GM12878 (cell line): ENCODE measurements at regions not wholly inside any gene's neighbourhood (a gene's known extent, or its start where the extent isn't known, plus 50 kb on each side); places are given as distances from the start of the nearest gene placed in this dataset.

Experiments used
- ATAC-seq: fragments of 200-7000 bp; cut with Tn5 transposase; 3 replicates; pipeline ENCODE4 v1.9.1; 2020; ENCODE audit warnings: mild to moderate bottlenecking, moderate library complexity
- BruUV-seq: library from RNA; stranded (reverse); fragments of 400-500 nt; replicated peaks from 2 replicates; lab custom pipeline; 2021; lab: Mats Ljungman, UMichigan
- CTCF ChIA-PET: fragments of 300-600 bp; sonication (Branson Sonifier 250); formaldehyde crosslinking; extraction: SDS; loops from one replicate; lab custom pipeline; 2021; ENCODE audit warnings: inconsistent platforms; lab: Yijun Ruan, JAX
- POLR2A ChIA-PET: fragments of 350-600 bp; formaldehyde crosslinking; extraction: SDS; loops from one replicate; lab custom pipeline; 2021; ENCODE audit warnings: inconsistent platforms; lab: Charles Lee
- RAD21 ChIA-PET: fragments of 300-600 bp; sonication (Branson Sonifier 250); formaldehyde crosslinking; loops from one replicate; lab custom pipeline; 2023; ENCODE audit warnings: antibody characterized with exemption; ENCODE audit not compliant: unreplicated experiment; lab: Charles Lee
- SMC1A ChIA-PET: fragments of 300-600 bp; sonication (Branson Sonifier 250); formaldehyde crosslinking; loops from one replicate; lab custom pipeline; 2023; ENCODE audit not compliant: unreplicated experiment, uncharacterized antibody; lab: Charles Lee
- DNase-seq: peaks from one replicate; pipeline ENCODE4 v3.0.0-alpha.2; 2011; ENCODE audit warnings: low read depth, low spot score
- FAIRE-seq: peaks from 3 replicates; lab custom pipeline; 2011; peaks lifted over from hg19 to GRCh38; lab: Jason Lieb, UNC
- H2AFZ ChIP-seq: 2 replicates; pipeline ENCODE4 v1.6.0; 2011; ENCODE audit warnings: low read depth, low read length, control low read depth; ENCODE audit not compliant: control insufficient read depth
- H3K27ac ChIP-seq: 2 replicates; pipeline ENCODE4 v1.5.1; 2011; ENCODE audit warnings: control low read depth; ENCODE audit not compliant: control insufficient read depth, insufficient read depth
- H3K27me3 ChIP-seq, 2 experiments: replicated peaks in 1 of 2; 2 replicates each; pipeline versions ENCODE4 v1.6.0 to v1.6.1; 2011; ENCODE audit warnings: low read length in 1 of 2; ENCODE audit not compliant: control insufficient read depth in 2 of 2, insufficient read depth in 2 of 2
- H3K36me3 ChIP-seq, 2 experiments: 2 replicates each; pipeline ENCODE4 v1.5.1; 2011; ENCODE audit warnings: low read length in 1 of 2; ENCODE audit not compliant: control insufficient read depth in 2 of 2, insufficient read depth in 2 of 2
- H3K4me1 ChIP-seq: 2 replicates; pipeline ENCODE4 v1.6.1; 2011; ENCODE audit warnings: mild to moderate bottlenecking, low read length, moderate library complexity, mixed read lengths; ENCODE audit not compliant: control insufficient read depth, insufficient read depth
- H3K4me2 ChIP-seq: 2 replicates; pipeline ENCODE4 v1.6.0; 2011; ENCODE audit warnings: control low read depth; ENCODE audit not compliant: control insufficient read depth, insufficient read depth
- H3K4me3 ChIP-seq: fragments of 200-600 bp; sonication (generic); 2 replicates; pipeline ENCODE4 v1.5.1; 2016
- H3K79me2 ChIP-seq: 2 replicates; pipeline ENCODE4 v1.6.0; 2011; ENCODE audit warnings: low read length; ENCODE audit not compliant: control insufficient read depth, insufficient read depth
- H3K9ac ChIP-seq: 2 replicates; pipeline ENCODE4 v1.8.0; 2011; ENCODE audit warnings: low read length, control low read depth, mixed read lengths; ENCODE audit not compliant: control insufficient read depth, insufficient read depth
- H3K9me3 ChIP-seq: replicated peaks from 3 replicates; pipeline ENCODE4 v1.5.1; 2011; ENCODE audit warnings: mild to moderate bottlenecking, low read length; ENCODE audit not compliant: control insufficient read depth, insufficient read depth
- H4K20me1 ChIP-seq: 2 replicates; pipeline ENCODE4 v1.6.0; 2011; ENCODE audit not compliant: control insufficient read depth, insufficient read depth
- CHD4 ChIP-seq: fragments of 200-600 bp; sonication (generic); IDR thresholded peaks from 2 replicates; pipeline ENCODE4 v1.6.1; 2016; ENCODE audit warnings: mild to moderate bottlenecking
- DPF2 ChIP-seq: fragments of 450-650 bp; IDR thresholded peaks from 2 replicates; pipeline ENCODE4 v1.6.1; 2017; ENCODE audit warnings: mild to moderate bottlenecking
- EGR1 ChIP-seq, 2 experiments: IDR thresholded peaks; 1 replicate in 1 of 2; 2 replicates in 1 of 2; pipeline ENCODE4 v1.6.1; 2011 to 2012; ENCODE audit warnings: low read depth in 2 of 2, low read length in 2 of 2, borderline replicate concordance in 1 of 2, mild to moderate bottlenecking in 1 of 2, moderate library complexity in 1 of 2
- GABPA ChIP-seq: IDR thresholded peaks from 2 replicates; pipeline ENCODE4 v1.6.1; 2014; ENCODE audit warnings: antibody characterized with exemption, low read depth, mild to moderate bottlenecking, inconsistent platforms
- HDAC2 ChIP-seq: fragments of 200-600 bp; sonication (generic); IDR thresholded peaks from 2 replicates; pipeline ENCODE4 v1.6.1; 2017
- SKIL ChIP-seq: fragments of 450-650 bp; IDR thresholded peaks from 2 replicates; pipeline ENCODE4 v1.6.1; 2017; ENCODE audit warnings: mild to moderate bottlenecking, low read depth, inconsistent platforms; ENCODE audit not compliant: poor library complexity, severe bottlenecking
- TCF12 ChIP-seq: IDR thresholded peaks from 2 replicates; pipeline ENCODE4 v1.6.1; 2011; ENCODE audit warnings: low read depth, mild to moderate bottlenecking, low read length
- ZNF384 ChIP-seq: IDR thresholded peaks from 2 replicates; pipeline ENCODE4 v1.6.1; 2012; ENCODE audit warnings: low read depth, mild to moderate bottlenecking, low read length, improper control_type of control experiment, borderline replicate concordance
- ZNF622 ChIP-seq: fragments of 450-650 bp; IDR thresholded peaks from 2 replicates; pipeline ENCODE4 v1.6.1; 2017; ENCODE audit warnings: mild to moderate bottlenecking, inconsistent platforms
- WGBS: methylation state at CpG from one replicate; pipeline ENCODE4 v1.1.6; 2016; ENCODE audit warnings: low lambda C conversion rate; ENCODE audit not compliant: insufficient replicate concordance, insufficient coverage; ENCODE audit errors: missing lambda C conversion rate; 5-methylcytosine and 5-hydroxymethylcytosine counted together
- in situ Hi-C: fragments of 300-500 bp; cut with MboI; formaldehyde crosslinking; loops from 9 replicates; pipeline ENCODE4 v1.14.3; 2018; ENCODE audit warnings: mixed read lengths
- intact Hi-C: fragments of 100-400 bp; cut with micrococcal nuclease; formaldehyde crosslinking; loops from one replicate; pipeline ENCODE4 v1.14.2; 2022; ENCODE audit not compliant: unreplicated experiment
- TF ChIP-seq, protein P1 (sequence below): fragments of 450-650 bp; formaldehyde crosslinking; IDR thresholded peaks from 2 replicates; pipeline ENCODE4 v1.4.0; 2020; ENCODE audit warnings: mild to moderate bottlenecking, moderate library complexity

- Histone ChIP-seq H3K27ac (no peak overlapping the region), H3K4me2 (no peak overlapping the region), H3K9me3 (no peaks in the 10 kb centered on the region), H3K4me1 (no peaks in the 10 kb centered on the region), H4K20me1 (no peaks in the 10 kb centered on the region), H3K4me3 (no peak overlapping the region), H3K36me3 (no peaks in the 10 kb centered on the region), H3K27me3 (no peaks in the 10 kb centered on the region), H2AFZ (no peak overlapping the region), H3K9ac (no peak overlapping the region), H3K79me2 (no peaks in the 10 kb centered on the region)
- TF ChIP-seq TCF12 = no peak
- no peak for TF ChIP-seq HDAC2
- TF ChIP-seq GABPA = no peak
- TF ChIP-seq SKIL = no peak
- TF ChIP-seq CHD4 = no peak
- TF ChIP-seq EGR1 (IDR thresholded peaks at IDR 0.05; ENCODE audit: borderline replicate concordance in 1 of 2, low read depth in 2 of 2, low read length in 2 of 2) = no peak
- no peak for TF ChIP-seq ZNF622
- TF ChIP-seq, protein P1, sequence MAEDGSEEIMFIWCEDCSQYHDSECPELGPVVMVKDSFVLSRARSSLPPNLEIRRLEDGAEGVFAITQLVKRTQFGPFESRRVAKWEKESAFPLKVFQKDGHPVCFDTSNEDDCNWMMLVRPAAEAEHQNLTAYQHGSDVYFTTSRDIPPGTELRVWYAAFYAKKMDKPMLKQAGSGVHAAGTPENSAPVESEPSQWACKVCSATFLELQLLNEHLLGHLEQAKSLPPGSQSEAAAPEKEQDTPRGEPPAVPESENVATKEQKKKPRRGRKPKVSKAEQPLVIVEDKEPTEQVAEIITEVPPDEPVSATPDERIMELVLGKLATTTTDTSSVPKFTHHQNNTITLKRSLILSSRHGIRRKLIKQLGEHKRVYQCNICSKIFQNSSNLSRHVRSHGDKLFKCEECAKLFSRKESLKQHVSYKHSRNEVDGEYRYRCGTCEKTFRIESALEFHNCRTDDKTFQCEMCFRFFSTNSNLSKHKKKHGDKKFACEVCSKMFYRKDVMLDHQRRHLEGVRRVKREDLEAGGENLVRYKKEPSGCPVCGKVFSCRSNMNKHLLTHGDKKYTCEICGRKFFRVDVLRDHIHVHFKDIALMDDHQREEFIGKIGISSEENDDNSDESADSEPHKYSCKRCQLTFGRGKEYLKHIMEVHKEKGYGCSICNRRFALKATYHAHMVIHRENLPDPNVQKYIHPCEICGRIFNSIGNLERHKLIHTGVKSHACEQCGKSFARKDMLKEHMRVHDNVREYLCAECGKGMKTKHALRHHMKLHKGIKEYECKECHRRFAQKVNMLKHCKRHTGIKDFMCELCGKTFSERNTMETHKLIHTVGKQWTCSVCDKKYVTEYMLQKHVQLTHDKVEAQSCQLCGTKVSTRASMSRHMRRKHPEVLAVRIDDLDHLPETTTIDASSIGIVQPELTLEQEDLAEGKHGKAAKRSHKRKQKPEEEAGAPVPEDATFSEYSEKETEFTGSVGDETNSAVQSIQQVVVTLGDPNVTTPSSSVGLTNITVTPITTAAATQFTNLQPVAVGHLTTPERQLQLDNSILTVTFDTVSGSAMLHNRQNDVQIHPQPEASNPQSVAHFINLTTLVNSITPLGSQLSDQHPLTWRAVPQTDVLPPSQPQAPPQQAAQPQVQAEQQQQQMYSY (CRISPR knock-in tag) = no peak
- no peak for TF ChIP-seq ZNF384
- no peak for TF ChIP-seq DPF2
- WGBS = 12% methylated on average over 4 of the region's 4 CpGs
- in situ Hi-C loops = no loop called here
- CTCF ChIA-PET = no interaction called here
- RAD21 ChIA-PET = no interaction called here
- POLR2A ChIA-PET = no interaction called here
- SMC1A ChIA-PET = no interaction called here
- intact Hi-C loops = no loop called here
- DNase-seq (no peak), ATAC-seq (no peak), FAIRE-seq (no peak)
- no TSS peak for BruUV-seq
These were observed 175.1 kb upstream of the RADX start for GRCh38 chrX:106436691-106437090.
